ENCODE measurements at regions not wholly inside any gene's neighbourhood (a gene's known extent, or its start where the extent isn't known, plus 50 kb on each side); places are given as distances from the start of the nearest gene placed in this dataset.

DNA sequence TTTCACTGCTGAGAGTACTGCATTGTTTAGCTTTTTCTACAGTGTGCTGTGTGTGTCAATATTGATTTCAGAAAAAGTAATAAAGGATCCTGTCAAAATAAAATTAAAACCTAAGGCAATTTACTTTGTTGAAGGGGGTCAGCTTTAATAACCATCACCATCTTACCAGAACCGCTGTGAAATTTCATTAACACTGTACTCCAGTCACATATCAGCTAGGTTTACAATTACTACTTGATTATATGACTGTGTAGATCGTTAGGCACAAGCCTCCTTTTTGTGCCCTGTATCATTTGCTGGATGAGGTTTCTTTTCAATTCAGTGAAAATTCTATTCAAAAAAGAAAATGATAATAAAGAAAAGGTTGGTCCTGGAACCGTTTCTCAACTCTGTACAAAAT, 917.2 kb downstream of the CENPC start:
- no peak for DNase-seq
- H3K4me3 ChIP-seq (ENCODE audit: low read depth in 2 of 2, low read length in 1 of 2): no peak overlapping the region
- WGBS (ENCODE audit: low lambda C conversion rate): 2% methylated on average over 3 of the region's 3 CpGs
- ChIA-PET POLR2A (no interaction called here), CTCF (no interaction called here)
- no peaks in the 10 kb centered on the region for H3K27me3 ChIP-seq (ENCODE audit: insufficient read depth)
- H3K4me1 ChIP-seq (ENCODE audit: control insufficient read depth in 1 of 2, insufficient read depth in 2 of 2, low read depth in 1 of 2, low read length in 1 of 2): no peaks in the 10 kb centered on the region
- H4K20me1 ChIP-seq (ENCODE audit: insufficient read depth): no peaks in the 10 kb centered on the region
- H3F3A ChIP-seq (replicated peaks; ENCODE audit: insufficient read depth): no peaks in the 10 kb centered on the region
- no peaks in the 10 kb centered on the region for H3K9me3 ChIP-seq
- H3K4me2 ChIP-seq: no peak overlapping the region
- H3K36me3 ChIP-seq (replicated peaks in 1 of 2; ENCODE audit: control insufficient read depth in 1 of 2, insufficient read depth in 2 of 2, low read length in 1 of 2): no peaks in the 10 kb centered on the region
- H3K79me2 ChIP-seq (ENCODE audit: insufficient read depth): no peaks in the 10 kb centered on the region
- H3K9ac ChIP-seq: no peak overlapping the region
- no peak overlapping the region for H3K27ac ChIP-seq (ENCODE audit: low read depth in 2 of 2, low read length in 1 of 2)
- H2AFZ ChIP-seq (ENCODE audit: low read depth): no peak overlapping the region
- H3K9me2 ChIP-seq: no peaks in the 10 kb centered on the region
- TF ChIP-seq PBX3 (IDR thresholded peaks at IDR 0.05) (no peak), EP300 (IDR thresholded peaks at IDR 0.05; ENCODE audit: borderline replicate concordance in 1 of 2, low read depth in 1 of 2, low read length in 1 of 2) (no peak), ZBTB33 (IDR thresholded peaks at IDR 0.05; ENCODE audit: borderline replicate concordance, low read depth) (no peak), NRF1 (IDR thresholded peaks at IDR 0.05; ENCODE audit: low read depth, low read length) (no peak), USF2 (IDR thresholded peaks at IDR 0.05; ENCODE audit: borderline replicate concordance, low read depth, low read length) (no peak), CHD2 (IDR thresholded peaks at IDR 0.05; ENCODE audit: low read length, partially characterized antibody) (no peak), ELF1 (IDR thresholded peaks at IDR 0.05) (no peak), FOSL2 (IDR thresholded peaks at IDR 0.05; ENCODE audit: borderline replicate concordance, low read depth) (no peak), MEF2A (IDR thresholded peaks at IDR 0.05; ENCODE audit: borderline replicate concordance, low read depth) (no peak), GATA2 (CRISPR knock-in tag; IDR thresholded peaks at IDR 0.05) (no peak), SIN3A (IDR thresholded peaks at IDR 0.05; ENCODE audit: borderline replicate concordance, low read depth, low read length) (no peak), FOXM1 (IDR thresholded peaks at IDR 0.05; ENCODE audit: low read depth) (no peak), JUND (IDR thresholded peaks at IDR 0.05) (no peak), POLR2AphosphoS5 (IDR thresholded peaks at IDR 0.05; ENCODE audit: low read depth, low read length) (no peak)
- TF ChIP-seq, protein P1, sequence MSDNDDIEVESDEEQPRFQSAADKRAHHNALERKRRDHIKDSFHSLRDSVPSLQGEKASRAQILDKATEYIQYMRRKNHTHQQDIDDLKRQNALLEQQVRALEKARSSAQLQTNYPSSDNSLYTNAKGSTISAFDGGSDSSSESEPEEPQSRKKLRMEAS (IDR thresholded peaks at IDR 0.05; ENCODE audit: low read depth): no peak

DNA sequence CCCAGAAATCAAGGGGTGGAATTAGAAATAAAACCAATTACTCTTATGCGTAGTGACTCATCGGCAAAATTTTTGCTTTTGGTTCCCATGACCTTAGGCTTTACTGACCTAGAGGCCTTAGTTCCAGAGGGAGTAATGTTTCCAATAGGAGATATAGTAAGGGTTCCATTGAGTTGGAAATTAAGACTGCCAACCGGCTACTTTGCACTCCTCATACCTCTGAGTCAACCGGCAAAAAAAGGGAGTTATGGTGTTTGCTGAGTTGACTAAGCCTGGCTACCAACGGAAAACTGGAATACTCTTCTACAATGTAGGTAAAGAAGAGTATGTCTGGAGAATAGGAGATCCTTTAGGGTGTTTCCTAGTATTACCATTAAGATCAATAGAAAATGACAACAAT, 919.8 kb downstream of the CENPC start:
- no peak overlapping the region for H2AFZ ChIP-seq (ENCODE audit: low read depth)
- 44% methylated on average over 5 of the region's 5 CpGs for WGBS (ENCODE audit: low lambda C conversion rate)
- no peaks in the 10 kb centered on the region for H3F3A ChIP-seq (replicated peaks; ENCODE audit: insufficient read depth)
- no peak for TF ChIP-seq TCF12 (IDR thresholded peaks at IDR 0.05)
- no peak for TF ChIP-seq RXRA (IDR thresholded peaks at IDR 0.05; ENCODE audit: borderline replicate concordance, low read depth)
- TF ChIP-seq, protein P2, sequence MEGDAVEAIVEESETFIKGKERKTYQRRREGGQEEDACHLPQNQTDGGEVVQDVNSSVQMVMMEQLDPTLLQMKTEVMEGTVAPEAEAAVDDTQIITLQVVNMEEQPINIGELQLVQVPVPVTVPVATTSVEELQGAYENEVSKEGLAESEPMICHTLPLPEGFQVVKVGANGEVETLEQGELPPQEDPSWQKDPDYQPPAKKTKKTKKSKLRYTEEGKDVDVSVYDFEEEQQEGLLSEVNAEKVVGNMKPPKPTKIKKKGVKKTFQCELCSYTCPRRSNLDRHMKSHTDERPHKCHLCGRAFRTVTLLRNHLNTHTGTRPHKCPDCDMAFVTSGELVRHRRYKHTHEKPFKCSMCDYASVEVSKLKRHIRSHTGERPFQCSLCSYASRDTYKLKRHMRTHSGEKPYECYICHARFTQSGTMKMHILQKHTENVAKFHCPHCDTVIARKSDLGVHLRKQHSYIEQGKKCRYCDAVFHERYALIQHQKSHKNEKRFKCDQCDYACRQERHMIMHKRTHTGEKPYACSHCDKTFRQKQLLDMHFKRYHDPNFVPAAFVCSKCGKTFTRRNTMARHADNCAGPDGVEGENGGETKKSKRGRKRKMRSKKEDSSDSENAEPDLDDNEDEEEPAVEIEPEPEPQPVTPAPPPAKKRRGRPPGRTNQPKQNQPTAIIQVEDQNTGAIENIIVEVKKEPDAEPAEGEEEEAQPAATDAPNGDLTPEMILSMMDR (IDR thresholded peaks at IDR 0.05): no peak
- TF ChIP-seq PBX3 (IDR thresholded peaks at IDR 0.05): no peak
- no peak for TF ChIP-seq FOXJ3 (CRISPR knock-in tag; IDR thresholded peaks at IDR 0.05)
- TF ChIP-seq, protein P1 (IDR thresholded peaks at IDR 0.05; ENCODE audit: low read depth): no peak
- TF ChIP-seq SIN3A (IDR thresholded peaks at IDR 0.05; ENCODE audit: borderline replicate concordance, low read depth, low read length): no peak
- no peak for TF ChIP-seq NRF1 (IDR thresholded peaks at IDR 0.05; ENCODE audit: low read depth, low read length)
- no peak for TF ChIP-seq USF2 (IDR thresholded peaks at IDR 0.05; ENCODE audit: borderline replicate concordance, low read depth, low read length)

More for the DNA sequence above, 919.8 kb downstream of the CENPC start:
- Histone ChIP-seq H3K4me3 (ENCODE audit: low read depth in 2 of 2, low read length in 1 of 2) (no peak overlapping the region), H3K9me2 (no peaks in the 10 kb centered on the region), H3K36me3 (replicated peaks in 1 of 2; ENCODE audit: control insufficient read depth in 1 of 2, insufficient read depth in 2 of 2, low read length in 1 of 2) (no peaks in the 10 kb centered on the region), H3K9ac (no peak overlapping the region), H4K20me1 (ENCODE audit: insufficient read depth) (no peaks in the 10 kb centered on the region), H3K27ac (ENCODE audit: low read depth in 2 of 2, low read length in 1 of 2) (no peak overlapping the region), H3K27me3 (ENCODE audit: insufficient read depth) (no peaks in the 10 kb centered on the region), H3K9me3 (no peaks in the 10 kb centered on the region), H3K4me1 (ENCODE audit: control insufficient read depth in 1 of 2, insufficient read depth in 2 of 2, low read depth in 1 of 2, low read length in 1 of 2) (no peaks in the 10 kb centered on the region), H3K79me2 (ENCODE audit: insufficient read depth) (no peaks in the 10 kb centered on the region), H3K4me2 (no peak overlapping the region)
- no peak for DNase-seq
- ChIA-PET POLR2A (no interaction called here), CTCF (no interaction called here)

All from SK-N-SH (cell line).